Endothelial cell of umbilical vein (primary cell): ENCODE measurements at regions not wholly inside any gene's neighbourhood (a gene's known extent, or its start where the extent isn't known, plus 50 kb on each side); places are given as distances from the start of the nearest gene placed in this dataset.

Experiments used
- BruUV-seq: library from RNA; stranded (reverse); fragments of 400-500 nt; replicated peaks from 2 replicates; lab custom pipeline; 2021; lab: Mats Ljungman, UMichigan
- CTCF ChIA-PET: fragments of 300-600, 350-600 bp; sonication (Branson Sonifier 250); formaldehyde crosslinking; loops from one replicate; lab custom pipeline; 2021; ENCODE audit warnings: antibody characterized with exemption, inconsistent platforms; lab: Charles Lee
- POLR2A ChIA-PET: fragments of 300-600, 350-600 bp; sonication (Branson Sonifier 250); formaldehyde crosslinking; loops from one replicate; lab custom pipeline; 2021; ENCODE audit warnings: antibody characterized with exemption, inconsistent platforms; lab: Charles Lee
- DNase-seq: peaks from one replicate; pipeline ENCODE4 v3.0.0-alpha.2; 2011; ENCODE audit warnings: low read depth, low spot score
- FAIRE-seq: peaks from 2 replicates; lab custom pipeline; 2011; peaks lifted over from hg19 to GRCh38; lab: Jason Lieb, UNC
- H2AFZ ChIP-seq: 2 replicates; pipeline ENCODE4 v1.6.0; 2012; ENCODE audit warnings: low read depth, low read length, control low read depth, inconsistent platforms
- H3K27ac ChIP-seq: 2 replicates; pipeline ENCODE4 v1.5.1; 2011; ENCODE audit warnings: low read depth, mild to moderate bottlenecking, control low read depth, low read length, moderate library complexity; ENCODE audit not compliant: insufficient read depth
- H3K27me3 ChIP-seq, 2 experiments: 2 replicates each; pipeline versions ENCODE4 v1.6.0 to v1.6.1; 2011; ENCODE audit warnings: low read length in 2 of 2, mixed read lengths in 1 of 2; ENCODE audit not compliant: control insufficient read depth in 2 of 2, insufficient read depth in 2 of 2
- H3K36me3 ChIP-seq, 2 experiments: 2 replicates in 1 of 2; 3 replicates in 1 of 2; pipeline ENCODE4 v1.5.1; 2011; ENCODE audit warnings: low read length in 2 of 2, mild to moderate bottlenecking in 1 of 2, moderate library complexity in 1 of 2; ENCODE audit not compliant: control insufficient read depth in 2 of 2, insufficient read depth in 2 of 2; ENCODE audit errors: extremely low read depth in 1 of 2
- H3K4me1 ChIP-seq: 3 replicates; pipeline ENCODE4 v1.5.1; 2011; ENCODE audit warnings: mild to moderate bottlenecking, low read length; ENCODE audit not compliant: control insufficient read depth, insufficient read depth; ENCODE audit errors: extremely low read depth
- H3K4me2 ChIP-seq: 2 replicates; pipeline ENCODE4 v1.6.1; 2011; ENCODE audit warnings: low read length, control low read depth, mixed read lengths; ENCODE audit not compliant: insufficient read depth
- H3K4me3 ChIP-seq, 3 experiments: fragments of 200-600 bp in 1 of 3; sonication (generic), shearing (Covaris generic) in 1 of 3; replicated peaks in 1 of 3; 2 replicates each; pipeline ENCODE4 v1.5.1; 2011 to 2016; ENCODE audit warnings: control low read depth in 3 of 3, low read length in 3 of 3, mild to moderate bottlenecking in 2 of 3, inconsistent platforms in 1 of 3, low read depth in 1 of 3, moderate library complexity in 1 of 3; ENCODE audit not compliant: insufficient read depth in 1 of 3
- H3K79me2 ChIP-seq: 2 replicates; pipeline ENCODE4 v1.6.0; 2012; ENCODE audit warnings: low read length, inconsistent platforms; ENCODE audit not compliant: control insufficient read depth, insufficient read depth
- H3K9ac ChIP-seq: replicated peaks from 2 replicates; pipeline ENCODE3; 2011; ENCODE audit warnings: low read length, control low read depth; ENCODE audit not compliant: insufficient read depth; ENCODE audit errors: extremely low read depth
- H3K9me1 ChIP-seq: replicated peaks from 3 replicates; pipeline ENCODE4 v1.6.0; 2011; ENCODE audit warnings: mild to moderate bottlenecking, low read length; ENCODE audit not compliant: control insufficient read depth, insufficient read depth; ENCODE audit errors: extremely low read depth
- H3K9me3 ChIP-seq: replicated peaks from 2 replicates; pipeline ENCODE4 v1.5.1; 2012; ENCODE audit warnings: low read length, inconsistent platforms; ENCODE audit not compliant: control insufficient read depth, insufficient read depth
- H4K20me1 ChIP-seq: replicated peaks from 2 replicates; pipeline ENCODE3; 2011; ENCODE audit warnings: mild to moderate bottlenecking, low read length; ENCODE audit not compliant: control insufficient read depth, insufficient read depth; ENCODE audit errors: extremely low read depth
- CTCF ChIP-seq, 2 donors: IDR thresholded peaks; 1 replicate in 1 of 2; 2 replicates in 1 of 2; pipeline ENCODE4 v1.5.1; 2011; ENCODE audit warnings: low read length in 2 of 2, mild to moderate bottlenecking in 2 of 2, moderate library complexity in 2 of 2, control low read depth in 1 of 2, inconsistent platforms in 1 of 2, low read depth in 1 of 2; ENCODE audit not compliant: insufficient read depth in 1 of 2; ENCODE audit errors: extremely low read depth in 1 of 2
- EZH2 ChIP-seq: IDR thresholded peaks from 2 replicates; pipeline ENCODE4 v1.6.1; 2012; ENCODE audit warnings: borderline replicate concordance, low read depth, mild to moderate bottlenecking, moderate library complexity, low read length, inconsistent platforms; ENCODE audit not compliant: severe bottlenecking
- FOS ChIP-seq: IDR thresholded peaks from 2 replicates; pipeline ENCODE4 v1.6.1; 2011; ENCODE audit warnings: mild to moderate bottlenecking, low read length, moderate library complexity, borderline replicate concordance; ENCODE audit not compliant: insufficient read depth
- GATA2 ChIP-seq: IDR thresholded peaks from 2 replicates; pipeline ENCODE4 v1.7.0; 2011; ENCODE audit warnings: low read depth, mild to moderate bottlenecking, moderate library complexity, mixed read lengths, low read length; ENCODE audit not compliant: insufficient read length, insufficient read depth
- JUN ChIP-seq: IDR thresholded peaks from 2 replicates; pipeline ENCODE4 v1.6.1; 2011; ENCODE audit warnings: borderline replicate concordance, low read depth; ENCODE audit not compliant: insufficient read length, insufficient read depth
- MAX ChIP-seq: IDR thresholded peaks from 2 replicates; pipeline ENCODE4 v1.6.1; 2011; ENCODE audit not compliant: insufficient read depth, insufficient read length
- MYC ChIP-seq: IDR thresholded peaks from one replicate; pipeline ENCODE4 v1.6.1; 2011; ENCODE audit warnings: mild to moderate bottlenecking, low read depth, low read length
- POLR2A ChIP-seq: IDR thresholded peaks from 2 replicates; pipeline ENCODE4 v1.6.1; 2012; ENCODE audit warnings: low read depth, mild to moderate bottlenecking, control low read depth, low read length
- POLR2AphosphoS5 ChIP-seq: IDR thresholded peaks from 2 replicates; pipeline ENCODE4 v1.6.1; 2012; ENCODE audit warnings: low read depth, mild to moderate bottlenecking, control low read depth, low read length, moderate library complexity; ENCODE audit not compliant: insufficient read depth
- dilution Hi-C: fragments of 300-500 bp; cut with MboI; formaldehyde crosslinking; loops from one replicate; pipeline ENCODE4 v1.15.0; 2019; ENCODE audit warnings: low sequenced_read_pairs; ENCODE audit not compliant: extremely low pct_ligation_motif_present
- intact Hi-C: fragments of 100-400 bp; cut with micrococcal nuclease; formaldehyde crosslinking; loops from one replicate; pipeline ENCODE4 v1.10.0; 2022

- intact Hi-C loops (no loop called here), dilution Hi-C loops (no loop called here)
- BruUV-seq: no TSS peak
- Histone ChIP-seq H4K20me1 (no peaks in the 10 kb centered on the region), H3K27me3 (no peaks in the 10 kb centered on the region), H3K36me3 (no peaks in the 10 kb centered on the region), H3K4me3 (no peak overlapping the region), H3K9ac (no peak overlapping the region), H3K9me1 (no peaks in the 10 kb centered on the region), H2AFZ (no peak overlapping the region), H3K4me1 (no peaks in the 10 kb centered on the region), H3K27ac (no peak overlapping the region), H3K9me3 (peaks cover 7% of the 10 kb centered on the region), H3K79me2 (no peaks in the 10 kb centered on the region), H3K4me2 (no peak overlapping the region)
- no peak for DNase-seq
- TF ChIP-seq GATA2 (no peak), FOS (no peak), POLR2AphosphoS5 (no peak), CTCF (IDR thresholded peaks at IDR 0.05; ENCODE audit: extremely low read depth in 1 of 2, insufficient read depth in 1 of 2, low read depth in 1 of 2, low read length in 2 of 2) (no peak), MAX (no peak), JUN (no peak), EZH2 (no peak), MYC (no peak), POLR2A (no peak)
- ChIA-PET CTCF (no interaction called here), POLR2A (no interaction called here)
- no peak for FAIRE-seq
Measured at GRCh38 chr20:60872224-60872623, 379.8 kb upstream of the CDH4 start.
